ENCODE measurements at regions not wholly inside any gene's neighbourhood (a gene's known extent, or its start where the extent isn't known, plus 50 kb on each side); places are given as distances from the start of the nearest gene placed in this dataset.

- no peak for TF ChIP-seq CTCF (IDR thresholded peaks at IDR 0.05)
- TF ChIP-seq POLR2AphosphoS5 (IDR thresholded peaks at IDR 0.05; ENCODE audit: insufficient read depth in 1 of 2, low read depth in 1 of 2) = no peak
- no peak for TF ChIP-seq POLR2A (IDR thresholded peaks at IDR 0.05)
These were observed 66.6 kb upstream of the TGFBR2 start for GRCh38 chr3:30539772-30540171.
